ENCODE measurements at regions not wholly inside any gene's neighbourhood (a gene's known extent, or its start where the extent isn't known, plus 50 kb on each side); places are given as distances from the start of the nearest gene placed in this dataset.

DNA sequence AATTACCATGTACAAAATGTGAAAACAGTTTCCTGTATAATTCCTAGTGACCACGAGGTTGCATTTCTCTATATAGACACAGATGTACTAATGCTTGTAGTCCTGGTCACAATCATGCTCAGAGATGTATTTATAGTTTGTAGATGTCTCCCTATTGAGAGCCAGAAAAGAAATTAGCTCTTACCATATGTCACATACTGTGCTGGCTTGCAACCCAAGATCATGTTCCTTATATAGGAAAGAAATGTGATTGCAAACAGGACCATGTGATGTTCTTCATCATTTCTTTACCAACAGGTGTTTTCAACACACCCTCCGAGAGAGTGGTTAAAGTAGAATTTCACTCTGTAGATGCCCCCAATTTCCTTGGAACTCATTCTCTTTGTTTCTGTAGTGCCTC, 369.4 kb downstream of the CBLN4 start:
- TF ChIP-seq TBL1XR1 (IDR thresholded peaks at IDR 0.05; ENCODE audit: low read depth, low read length) (no peak), NR2C1 (IDR thresholded peaks at IDR 0.05) (no peak), EZH2 (IDR thresholded peaks at IDR 0.05; ENCODE audit: borderline replicate concordance, control insufficient read depth, low read depth, low read length) (no peak), ZNF622 (IDR thresholded peaks at IDR 0.05) (no peak), ZNF24 (IDR thresholded peaks at IDR 0.05) (no peak), CEBPB (IDR thresholded peaks at IDR 0.05; ENCODE audit: borderline replicate concordance in 1 of 2, low read depth in 2 of 2, low read length in 2 of 2) (no peak), TAF1 (IDR thresholded peaks at IDR 0.05; ENCODE audit: borderline replicate concordance, low read depth, low read length) (no peak)
- TF ChIP-seq, protein P1, sequence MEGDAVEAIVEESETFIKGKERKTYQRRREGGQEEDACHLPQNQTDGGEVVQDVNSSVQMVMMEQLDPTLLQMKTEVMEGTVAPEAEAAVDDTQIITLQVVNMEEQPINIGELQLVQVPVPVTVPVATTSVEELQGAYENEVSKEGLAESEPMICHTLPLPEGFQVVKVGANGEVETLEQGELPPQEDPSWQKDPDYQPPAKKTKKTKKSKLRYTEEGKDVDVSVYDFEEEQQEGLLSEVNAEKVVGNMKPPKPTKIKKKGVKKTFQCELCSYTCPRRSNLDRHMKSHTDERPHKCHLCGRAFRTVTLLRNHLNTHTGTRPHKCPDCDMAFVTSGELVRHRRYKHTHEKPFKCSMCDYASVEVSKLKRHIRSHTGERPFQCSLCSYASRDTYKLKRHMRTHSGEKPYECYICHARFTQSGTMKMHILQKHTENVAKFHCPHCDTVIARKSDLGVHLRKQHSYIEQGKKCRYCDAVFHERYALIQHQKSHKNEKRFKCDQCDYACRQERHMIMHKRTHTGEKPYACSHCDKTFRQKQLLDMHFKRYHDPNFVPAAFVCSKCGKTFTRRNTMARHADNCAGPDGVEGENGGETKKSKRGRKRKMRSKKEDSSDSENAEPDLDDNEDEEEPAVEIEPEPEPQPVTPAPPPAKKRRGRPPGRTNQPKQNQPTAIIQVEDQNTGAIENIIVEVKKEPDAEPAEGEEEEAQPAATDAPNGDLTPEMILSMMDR (IDR thresholded peaks at IDR 0.05 in 2 of 3, conservative IDR thresholded peaks at IDR 0.05 in 1 of 3; ENCODE audit: control insufficient read depth in 2 of 3, extremely low read depth in 1 of 3, insufficient read depth in 1 of 3, low read depth in 3 of 3, low read length in 3 of 3), result no peak
- TF ChIP-seq, protein P2, sequence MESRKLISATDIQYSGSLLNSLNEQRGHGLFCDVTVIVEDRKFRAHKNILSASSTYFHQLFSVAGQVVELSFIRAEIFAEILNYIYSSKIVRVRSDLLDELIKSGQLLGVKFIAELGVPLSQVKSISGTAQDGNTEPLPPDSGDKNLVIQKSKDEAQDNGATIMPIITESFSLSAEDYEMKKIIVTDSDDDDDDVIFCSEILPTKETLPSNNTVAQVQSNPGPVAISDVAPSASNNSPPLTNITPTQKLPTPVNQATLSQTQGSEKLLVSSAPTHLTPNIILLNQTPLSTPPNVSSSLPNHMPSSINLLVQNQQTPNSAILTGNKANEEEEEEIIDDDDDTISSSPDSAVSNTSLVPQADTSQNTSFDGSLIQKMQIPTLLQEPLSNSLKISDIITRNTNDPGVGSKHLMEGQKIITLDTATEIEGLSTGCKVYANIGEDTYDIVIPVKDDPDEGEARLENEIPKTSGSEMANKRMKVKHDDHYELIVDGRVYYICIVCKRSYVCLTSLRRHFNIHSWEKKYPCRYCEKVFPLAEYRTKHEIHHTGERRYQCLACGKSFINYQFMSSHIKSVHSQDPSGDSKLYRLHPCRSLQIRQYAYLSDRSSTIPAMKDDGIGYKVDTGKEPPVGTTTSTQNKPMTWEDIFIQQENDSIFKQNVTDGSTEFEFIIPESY (IDR thresholded peaks at IDR 0.05), result no peak

All from GM12878 (cell line).